ENCODE measurements at regions not wholly inside any gene's neighbourhood (a gene's known extent, or its start where the extent isn't known, plus 50 kb on each side); places are given as distances from the start of the nearest gene placed in this dataset.

DNA sequence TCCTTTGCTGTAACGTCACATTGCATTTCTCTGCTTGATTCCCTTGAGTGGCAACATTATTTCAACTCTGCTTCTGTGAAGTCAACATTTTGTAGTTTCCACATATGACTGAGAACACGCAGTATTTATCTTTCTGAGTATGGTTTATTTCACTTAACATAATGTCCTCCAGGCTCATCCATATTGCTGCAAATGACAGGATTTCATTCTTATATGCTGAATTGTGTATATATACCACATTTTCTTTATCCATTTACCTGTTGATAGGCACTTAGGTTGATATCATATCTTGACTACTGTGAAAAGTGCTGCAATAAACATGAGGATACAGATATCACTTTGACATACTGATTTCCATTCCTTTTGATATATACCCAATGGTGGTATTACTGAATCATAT, 878.5 kb downstream of the PLOD2 start:
- H3F3A ChIP-seq (ENCODE audit: insufficient read depth, low read depth): no peaks in the 10 kb centered on the region
- H3K4me2 ChIP-seq: no peak overlapping the region
- no TSS peak for BruUV-seq (replicated peaks)
- H4K20me1 ChIP-seq (ENCODE audit: insufficient read depth): no peaks in the 10 kb centered on the region
- H3K27me3 ChIP-seq (ENCODE audit: insufficient read depth, low read depth): no peaks in the 10 kb centered on the region
- DNase-seq: no peak
- no peaks in the 10 kb centered on the region for H3K36me3 ChIP-seq (ENCODE audit: low read depth)
- POLR2A ChIA-PET (ENCODE audit: unreplicated experiment): no interaction called here
- H3K27ac ChIP-seq: no peak overlapping the region
- no peaks in the 10 kb centered on the region for H3K4me1 ChIP-seq (replicated peaks; ENCODE audit: insufficient read depth)
- no peaks in the 10 kb centered on the region for H3K9me3 ChIP-seq (ENCODE audit: insufficient read depth, low read depth)
- CTCF ChIA-PET: no interaction called here
- no peak overlapping the region for H3K4me3 ChIP-seq
- H3K9me2 ChIP-seq (ENCODE audit: insufficient read depth): no peaks in the 10 kb centered on the region
- intact Hi-C loops (cut with micrococcal nuclease; ENCODE audit: unreplicated experiment): loop anchor here (10.0 kb wide), 1 partner anchor 268 kb away; no protein-coding TSS in a partner anchor
- no peak overlapping the region for H2AFZ ChIP-seq
- H3K79me2 ChIP-seq (ENCODE audit: low read depth): no peaks in the 10 kb centered on the region
- no peak for TF ChIP-seq EZH2 (IDR thresholded peaks at IDR 0.05; ENCODE audit: low read depth)
- TF ChIP-seq, protein P1, sequence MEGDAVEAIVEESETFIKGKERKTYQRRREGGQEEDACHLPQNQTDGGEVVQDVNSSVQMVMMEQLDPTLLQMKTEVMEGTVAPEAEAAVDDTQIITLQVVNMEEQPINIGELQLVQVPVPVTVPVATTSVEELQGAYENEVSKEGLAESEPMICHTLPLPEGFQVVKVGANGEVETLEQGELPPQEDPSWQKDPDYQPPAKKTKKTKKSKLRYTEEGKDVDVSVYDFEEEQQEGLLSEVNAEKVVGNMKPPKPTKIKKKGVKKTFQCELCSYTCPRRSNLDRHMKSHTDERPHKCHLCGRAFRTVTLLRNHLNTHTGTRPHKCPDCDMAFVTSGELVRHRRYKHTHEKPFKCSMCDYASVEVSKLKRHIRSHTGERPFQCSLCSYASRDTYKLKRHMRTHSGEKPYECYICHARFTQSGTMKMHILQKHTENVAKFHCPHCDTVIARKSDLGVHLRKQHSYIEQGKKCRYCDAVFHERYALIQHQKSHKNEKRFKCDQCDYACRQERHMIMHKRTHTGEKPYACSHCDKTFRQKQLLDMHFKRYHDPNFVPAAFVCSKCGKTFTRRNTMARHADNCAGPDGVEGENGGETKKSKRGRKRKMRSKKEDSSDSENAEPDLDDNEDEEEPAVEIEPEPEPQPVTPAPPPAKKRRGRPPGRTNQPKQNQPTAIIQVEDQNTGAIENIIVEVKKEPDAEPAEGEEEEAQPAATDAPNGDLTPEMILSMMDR (conservative IDR thresholded peaks at IDR 0.05): no peak

DNA sequence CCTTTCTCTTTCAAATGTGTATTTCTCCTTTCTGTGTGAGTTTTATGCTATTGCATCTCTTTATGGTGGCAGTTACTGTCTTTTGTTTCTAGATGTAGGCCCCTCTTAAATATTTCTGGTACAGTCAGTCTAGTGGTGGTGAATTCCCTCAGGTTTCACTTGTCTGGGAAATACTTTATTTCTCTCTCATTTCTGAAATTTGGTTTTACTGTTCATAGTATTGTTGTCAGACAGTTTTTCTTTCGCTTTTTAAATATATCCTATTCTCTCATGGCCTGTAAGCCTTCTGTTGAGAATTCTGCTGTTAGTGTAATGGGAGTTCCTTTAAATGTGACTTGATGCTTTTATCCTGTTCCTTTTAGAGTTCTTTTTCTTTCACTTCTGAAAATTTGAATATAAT, 874.0 kb downstream of the PLOD2 start:
- no peaks in the 10 kb centered on the region for H4K20me1 ChIP-seq (ENCODE audit: insufficient read depth)
- CTCF ChIA-PET: no interaction called here
- no peaks in the 10 kb centered on the region for H3K9me2 ChIP-seq (ENCODE audit: insufficient read depth)
- no TSS peak for BruUV-seq (replicated peaks)
- intact Hi-C loops (cut with micrococcal nuclease; ENCODE audit: unreplicated experiment): loop anchor here (10.0 kb wide), 1 partner anchor 272 kb away; no protein-coding TSS in a partner anchor
- no peak for DNase-seq
- no peaks in the 10 kb centered on the region for H3F3A ChIP-seq (ENCODE audit: insufficient read depth, low read depth)
- no peaks in the 10 kb centered on the region for H3K9me3 ChIP-seq (ENCODE audit: insufficient read depth, low read depth)
- H2AFZ ChIP-seq: no peak overlapping the region
- no peaks in the 10 kb centered on the region for H3K79me2 ChIP-seq (ENCODE audit: low read depth)
- no peak overlapping the region for H3K4me2 ChIP-seq
- H3K27me3 ChIP-seq (ENCODE audit: insufficient read depth, low read depth): no peaks in the 10 kb centered on the region
- H3K4me3 ChIP-seq: no peak overlapping the region
- no peak overlapping the region for H3K27ac ChIP-seq
- no peaks in the 10 kb centered on the region for H3K4me1 ChIP-seq (replicated peaks; ENCODE audit: insufficient read depth)
- H3K36me3 ChIP-seq (ENCODE audit: low read depth): no peaks in the 10 kb centered on the region
- no peak for TF ChIP-seq EZH2 (IDR thresholded peaks at IDR 0.05; ENCODE audit: low read depth)
- TF ChIP-seq, protein P1 (conservative IDR thresholded peaks at IDR 0.05): no peak
- POLR2A ChIA-PET (ENCODE audit: unreplicated experiment): no interaction called here

DNA sequence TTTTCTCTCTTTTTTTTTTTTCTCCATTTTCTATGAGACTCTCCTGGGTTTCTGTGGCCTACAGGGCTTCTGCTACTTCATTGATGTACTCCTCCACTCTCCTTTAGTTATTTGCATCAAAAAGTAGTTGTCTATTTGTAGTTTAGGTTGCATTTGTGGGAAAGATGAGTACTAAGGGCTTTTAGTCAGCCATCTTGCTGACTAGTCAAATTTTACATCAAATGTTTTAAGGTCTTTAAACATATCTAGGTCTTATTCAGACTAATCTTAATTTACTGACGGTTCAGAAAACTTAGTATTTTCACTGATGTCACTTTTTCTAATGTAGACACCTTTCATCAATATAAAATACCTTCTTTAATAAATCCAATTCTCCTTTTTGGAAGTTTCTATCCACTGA, 871.0 kb downstream of the PLOD2 start:
- H2AFZ ChIP-seq: no peak overlapping the region
- no peaks in the 10 kb centered on the region for H3K79me2 ChIP-seq (ENCODE audit: low read depth)
- no peaks in the 10 kb centered on the region for H3K9me2 ChIP-seq (ENCODE audit: insufficient read depth)
- no peaks in the 10 kb centered on the region for H4K20me1 ChIP-seq (ENCODE audit: insufficient read depth)
- ChIA-PET CTCF (interaction anchor here (0.6 kb wide), 1 partner anchor 150 kb away, joined by 8 read pairs; no protein-coding TSS in a partner anchor), POLR2A (ENCODE audit: unreplicated experiment) (interaction anchor here (0.5 kb wide), 1 partner anchor 527 kb away, joined by 4 read pairs; no protein-coding TSS in a partner anchor)
- no peaks in the 10 kb centered on the region for H3K9me3 ChIP-seq (ENCODE audit: insufficient read depth, low read depth)
- no peaks in the 10 kb centered on the region for H3K27me3 ChIP-seq (ENCODE audit: insufficient read depth, low read depth)
- no peak overlapping the region for H3K27ac ChIP-seq
- no peak overlapping the region for H3K4me2 ChIP-seq
- intact Hi-C loops (cut with micrococcal nuclease; ENCODE audit: unreplicated experiment): loop anchor here (10.0 kb wide), 1 partner anchor 475 kb away; no protein-coding TSS in a partner anchor
- TF ChIP-seq, protein P1 (conservative IDR thresholded peaks at IDR 0.05): no peak
- no peak for TF ChIP-seq EZH2 (IDR thresholded peaks at IDR 0.05; ENCODE audit: low read depth)
- H3K4me1 ChIP-seq (replicated peaks; ENCODE audit: insufficient read depth): no peaks in the 10 kb centered on the region
- no peak for DNase-seq
- no TSS peak for BruUV-seq (replicated peaks)
- no peaks in the 10 kb centered on the region for H3K36me3 ChIP-seq (ENCODE audit: low read depth)
- no peak overlapping the region for H3K4me3 ChIP-seq
- H3F3A ChIP-seq (ENCODE audit: insufficient read depth, low read depth): no peaks in the 10 kb centered on the region

Measured in PC-9 (cell line).